ENCODE measurements at regions not wholly inside any gene's neighbourhood (a gene's known extent, or its start where the extent isn't known, plus 50 kb on each side); places are given as distances from the start of the nearest gene placed in this dataset.

GRCh38 chr14:80325688-80326087 is 114.4 kb upstream of the DIO2 start:
- H3K4me3 Mint-ChIP-seq = no peak overlapping the region
- no peak overlapping the region for H3K27ac Mint-ChIP-seq
- no peak for DNase-seq
- ATAC-seq (ENCODE audit: low read depth) = no peak
- no peaks in the 10 kb centered on the region for H3K4me1 Mint-ChIP-seq
- CTCF ChIA-PET = no interaction called here
- H3K36me3 Mint-ChIP-seq (ENCODE audit: low read depth) = no peaks in the 10 kb centered on the region
- no peak for TF ChIP-seq CTCF (IDR thresholded peaks at IDR 0.05)
- intact Hi-C loops (cut with micrococcal nuclease) = no loop called here
- H3K9me3 Mint-ChIP-seq = peaks cover 2% of the 10 kb centered on the region
- H3K27me3 Mint-ChIP-seq = no peaks in the 10 kb centered on the region
- POLR2A ChIA-PET = no interaction called here

GRCh38 chr14:80325112-80325511 is 113.8 kb upstream of the DIO2 start:
- H3K4me3 Mint-ChIP-seq = no peak overlapping the region
- ATAC-seq (ENCODE audit: low read depth) (no peak), DNase-seq (no peak)
- no peak for TF ChIP-seq CTCF (IDR thresholded peaks at IDR 0.05)
- no peaks in the 10 kb centered on the region for H3K4me1 Mint-ChIP-seq
- ChIA-PET CTCF (no interaction called here), POLR2A (no interaction called here)
- intact Hi-C loops (cut with micrococcal nuclease) = no loop called here
- H3K27ac Mint-ChIP-seq = no peak overlapping the region
- no peaks in the 10 kb centered on the region for H3K27me3 Mint-ChIP-seq
- H3K9me3 Mint-ChIP-seq = peaks cover 2% of the 10 kb centered on the region
- no peaks in the 10 kb centered on the region for H3K36me3 Mint-ChIP-seq (ENCODE audit: low read depth)

GRCh38 chr14:80324649-80325048 is 113.3 kb upstream of the DIO2 start:
- Mint-ChIP-seq H3K36me3 (ENCODE audit: low read depth) (no peaks in the 10 kb centered on the region), H3K9me3 (peaks cover 5% of the 10 kb centered on the region), H3K4me3 (no peak overlapping the region), H3K27me3 (no peaks in the 10 kb centered on the region), H3K27ac (no peak overlapping the region), H3K4me1 (no peaks in the 10 kb centered on the region)
- POLR2A ChIA-PET = no interaction called here
- ATAC-seq (ENCODE audit: low read depth) (no peak), DNase-seq (no peak)
- CTCF ChIA-PET = no interaction called here
- no peak for TF ChIP-seq CTCF (IDR thresholded peaks at IDR 0.05)
- intact Hi-C loops (cut with micrococcal nuclease) = no loop called here

- TF ChIP-seq CTCF (IDR thresholded peaks at IDR 0.05) = no peak
- no peak overlapping the region for H3K4me3 Mint-ChIP-seq
- H3K27ac Mint-ChIP-seq = no peak overlapping the region
- intact Hi-C loops (cut with micrococcal nuclease) = no loop called here
- H3K27me3 Mint-ChIP-seq = no peaks in the 10 kb centered on the region
- POLR2A ChIA-PET = no interaction called here
- ATAC-seq (ENCODE audit: low read depth) (no peak), DNase-seq (no peak)
- peaks cover 11% of the 10 kb centered on the region for H3K9me3 Mint-ChIP-seq
- no peaks in the 10 kb centered on the region for H3K36me3 Mint-ChIP-seq (ENCODE audit: low read depth)
- no peaks in the 10 kb centered on the region for H3K4me1 Mint-ChIP-seq
- CTCF ChIA-PET = no interaction called here
Observed at GRCh38 chr14:80323038-80323665, 111.8 kb upstream of the DIO2 start.

- Mint-ChIP-seq H3K4me1 (no peaks in the 10 kb centered on the region), H3K9me3 (peaks cover 14% of the 10 kb centered on the region), H3K27me3 (no peaks in the 10 kb centered on the region), H3K4me3 (no peak overlapping the region), H3K36me3 (ENCODE audit: low read depth) (no peaks in the 10 kb centered on the region), H3K27ac (no peak overlapping the region)
- POLR2A ChIA-PET = no interaction called here
- intact Hi-C loops (cut with micrococcal nuclease) = no loop called here
- DNase-seq = no peak
- no peak for ATAC-seq (ENCODE audit: low read depth)
- CTCF ChIA-PET = no interaction called here
- no peak for TF ChIP-seq CTCF (IDR thresholded peaks at IDR 0.05)
Observed at GRCh38 chr14:80316441-80316840, 105.1 kb upstream of the DIO2 start.

All from activated B cell treated with CpG ODN at 0.5 μM for 24 hours (primary cell).